NT2/D1 (cell line): ENCODE measurements at regions not wholly inside any gene's neighbourhood (a gene's known extent, or its start where the extent isn't known, plus 50 kb on each side); places are given as distances from the start of the nearest gene placed in this dataset.

Source experiments
- SUZ12 ChIP-seq: IDR thresholded peaks from 2 replicates; pipeline ENCODE4 v1.6.1; 2011; ENCODE audit not compliant: insufficient read length, insufficient read depth; ENCODE audit errors: extremely low read depth
- YY1 ChIP-seq: IDR thresholded peaks from 2 replicates; pipeline ENCODE4 v1.6.1; 2011; ENCODE audit not compliant: insufficient read length, insufficient read depth

- no peak for TF ChIP-seq SUZ12
- no peak for TF ChIP-seq YY1
Observed at GRCh38 chr2:67646714-67647333, 249.7 kb downstream of the ETAA1 start.
